Hepatocyte (in vitro differentiated cells): ENCODE measurements at regions not wholly inside any gene's neighbourhood (a gene's known extent, or its start where the extent isn't known, plus 50 kb on each side); places are given as distances from the start of the nearest gene placed in this dataset.

Source experiments
- DNase-seq: peaks from one replicate; pipeline ENCODE4 v3.0.0-alpha.2; 2016; ENCODE audit warnings: low spot score
- H2AFZ ChIP-seq: fragments of 200-600 bp; sonication (generic); 2 replicates; pipeline ENCODE4 v1.6.0; 2016; ENCODE audit warnings: antibody characterized with exemption, mild to moderate bottlenecking
- H3K27ac ChIP-seq: fragments of 200-600 bp; sonication (generic); 2 replicates; pipeline ENCODE4 v1.5.1; 2016; ENCODE audit warnings: mild to moderate bottlenecking
- H3K27me3 ChIP-seq: fragments of 200-600 bp; sonication (generic); 2 replicates; pipeline ENCODE4 v1.6.1; 2016
- H3K36me3 ChIP-seq: fragments of 200-600 bp; sonication (generic); replicated peaks from 2 replicates; pipeline ENCODE4 v1.5.1; 2016; ENCODE audit warnings: low read depth; ENCODE audit not compliant: insufficient read depth
- H3K4me1 ChIP-seq: fragments of 200-600 bp; sonication (generic); 2 replicates; pipeline ENCODE4 v1.5.1; 2016; ENCODE audit warnings: mild to moderate bottlenecking, moderate library complexity; ENCODE audit not compliant: insufficient read depth
- H3K4me2 ChIP-seq: fragments of 200-600 bp; sonication (generic); 2 replicates; pipeline ENCODE4 v1.6.0; 2016
- H3K4me3 ChIP-seq: fragments of 200-600 bp; sonication (generic); 2 replicates; pipeline ENCODE4 v1.5.1; 2016; ENCODE audit warnings: mild to moderate bottlenecking
- H3K79me2 ChIP-seq: fragments of 200-600 bp; sonication (generic); 2 replicates; pipeline ENCODE4 v1.6.0; 2017; ENCODE audit warnings: mild to moderate bottlenecking
- H3K9me2 ChIP-seq: fragments of 200-600 bp; sonication (generic); replicated peaks from 2 replicates; pipeline ENCODE4 v1.6.0; 2017; ENCODE audit warnings: mild to moderate bottlenecking; ENCODE audit not compliant: insufficient read depth
- H3K9me3 ChIP-seq: fragments of 200-600 bp; sonication (generic); 2 replicates; pipeline ENCODE4 v1.5.1; 2016; ENCODE audit warnings: low read depth, mild to moderate bottlenecking
- H4K20me1 ChIP-seq: fragments of 200-600 bp; sonication (generic); 2 replicates; pipeline ENCODE4 v1.6.0; 2016; ENCODE audit warnings: mild to moderate bottlenecking; ENCODE audit not compliant: insufficient read depth, poor library complexity, severe bottlenecking
- EZH2 ChIP-seq: fragments of 200-600 bp; sonication (generic); IDR thresholded peaks from 2 replicates; pipeline ENCODE4 v1.6.1; 2016; ENCODE audit warnings: antibody characterized with exemption, mild to moderate bottlenecking, borderline replicate concordance
- EZH2phosphoT487 ChIP-seq: fragments of 200-600 bp; sonication (generic); IDR thresholded peaks from one replicate; pipeline ENCODE4 v1.6.1; 2018; ENCODE audit warnings: antibody characterized with exemption, mild to moderate bottlenecking, low read depth, moderate library complexity; ENCODE audit not compliant: unreplicated experiment, severe bottlenecking
- WGBS: methylation state at CpG from one replicate; pipeline ENCODE4 v1.1.6; 2016; ENCODE audit warnings: low lambda C conversion rate; ENCODE audit errors: missing lambda C conversion rate; 5-methylcytosine and 5-hydroxymethylcytosine counted together
- TF ChIP-seq, protein P1 (sequence below): fragments of 200-600 bp; sonication (generic); IDR thresholded peaks from 2 replicates; pipeline ENCODE4 v1.5.1; 2016; ENCODE audit warnings: antibody characterized with exemption, mild to moderate bottlenecking; ENCODE audit not compliant: poor library complexity

GRCh38 chr11:128135451-128135850, 451.9 kb downstream of the ETS1 start:
- no peaks in the 10 kb centered on the region for H3K79me2 ChIP-seq
- 68% methylated on average over 2 of the region's 2 CpGs for WGBS
- DNase-seq: no peak
- H2AFZ ChIP-seq: no peak overlapping the region
- H3K9me2 ChIP-seq: no peaks in the 10 kb centered on the region
- H3K4me2 ChIP-seq: no peak overlapping the region
- TF ChIP-seq EZH2 (no peak), EZH2phosphoT487 (no peak)
- H3K4me3 ChIP-seq: no peak overlapping the region
- H4K20me1 ChIP-seq: no peaks in the 10 kb centered on the region
- H3K9me3 ChIP-seq: no peaks in the 10 kb centered on the region
- H3K36me3 ChIP-seq: no peaks in the 10 kb centered on the region
- no peaks in the 10 kb centered on the region for H3K4me1 ChIP-seq
- no peak overlapping the region for H3K27ac ChIP-seq
- no peaks in the 10 kb centered on the region for H3K27me3 ChIP-seq

GRCh38 chr11:128133501-128133900, 453.9 kb downstream of the ETS1 start:
- Histone ChIP-seq H3K4me2 (no peak overlapping the region), H3K27me3 (no peaks in the 10 kb centered on the region), H3K9me3 (no peaks in the 10 kb centered on the region), H3K79me2 (no peaks in the 10 kb centered on the region), H2AFZ (no peak overlapping the region), H3K4me3 (no peak overlapping the region), H3K9me2 (no peaks in the 10 kb centered on the region), H3K4me1 (no peaks in the 10 kb centered on the region), H4K20me1 (no peaks in the 10 kb centered on the region), H3K36me3 (no peaks in the 10 kb centered on the region), H3K27ac (no peak overlapping the region)
- WGBS: 39% methylated on average over 3 of the region's 3 CpGs
- no peak for DNase-seq
- no peak for TF ChIP-seq EZH2

- Histone ChIP-seq H3K9me2 (no peaks in the 10 kb centered on the region), H3K9me3 (no peaks in the 10 kb centered on the region), H3K4me2 (no peak overlapping the region), H3K27ac (no peak overlapping the region), H2AFZ (no peak overlapping the region), H4K20me1 (no peaks in the 10 kb centered on the region), H3K27me3 (no peaks in the 10 kb centered on the region), H3K4me1 (no peaks in the 10 kb centered on the region), H3K36me3 (no peaks in the 10 kb centered on the region), H3K79me2 (no peaks in the 10 kb centered on the region), H3K4me3 (no peak overlapping the region)
- no peak for DNase-seq
- TF ChIP-seq EZH2phosphoT487 (no peak), EZH2 (no peak)
- TF ChIP-seq, protein P1, sequence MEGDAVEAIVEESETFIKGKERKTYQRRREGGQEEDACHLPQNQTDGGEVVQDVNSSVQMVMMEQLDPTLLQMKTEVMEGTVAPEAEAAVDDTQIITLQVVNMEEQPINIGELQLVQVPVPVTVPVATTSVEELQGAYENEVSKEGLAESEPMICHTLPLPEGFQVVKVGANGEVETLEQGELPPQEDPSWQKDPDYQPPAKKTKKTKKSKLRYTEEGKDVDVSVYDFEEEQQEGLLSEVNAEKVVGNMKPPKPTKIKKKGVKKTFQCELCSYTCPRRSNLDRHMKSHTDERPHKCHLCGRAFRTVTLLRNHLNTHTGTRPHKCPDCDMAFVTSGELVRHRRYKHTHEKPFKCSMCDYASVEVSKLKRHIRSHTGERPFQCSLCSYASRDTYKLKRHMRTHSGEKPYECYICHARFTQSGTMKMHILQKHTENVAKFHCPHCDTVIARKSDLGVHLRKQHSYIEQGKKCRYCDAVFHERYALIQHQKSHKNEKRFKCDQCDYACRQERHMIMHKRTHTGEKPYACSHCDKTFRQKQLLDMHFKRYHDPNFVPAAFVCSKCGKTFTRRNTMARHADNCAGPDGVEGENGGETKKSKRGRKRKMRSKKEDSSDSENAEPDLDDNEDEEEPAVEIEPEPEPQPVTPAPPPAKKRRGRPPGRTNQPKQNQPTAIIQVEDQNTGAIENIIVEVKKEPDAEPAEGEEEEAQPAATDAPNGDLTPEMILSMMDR: no peak
Measured at GRCh38 chr11:128130052-128130451, 457.3 kb downstream of the ETS1 start.

DNA sequence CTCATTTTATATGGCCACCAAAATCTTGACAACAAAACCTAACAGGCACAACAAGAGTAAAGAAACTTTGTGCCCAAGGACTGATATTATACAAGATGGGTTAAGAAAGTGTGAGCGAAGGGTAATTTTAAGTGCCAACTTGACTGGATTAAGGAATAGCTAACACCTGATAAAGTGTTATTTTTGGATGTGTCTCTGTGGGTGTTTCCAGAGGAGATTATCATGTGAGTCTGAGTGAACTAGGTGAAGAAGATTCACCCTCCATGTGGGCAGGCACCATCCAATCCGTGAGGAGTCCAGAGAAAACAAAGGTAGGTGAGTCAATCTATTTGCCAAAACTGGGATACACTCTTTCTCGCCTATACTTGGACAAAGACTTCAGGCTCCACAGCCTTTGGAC, 461.6 kb downstream of the ETS1 start:
- Histone ChIP-seq H3K4me3 (no peak overlapping the region), H2AFZ (no peak overlapping the region), H3K4me1 (no peaks in the 10 kb centered on the region), H3K27me3 (no peaks in the 10 kb centered on the region), H3K9me3 (no peaks in the 10 kb centered on the region), H3K79me2 (no peaks in the 10 kb centered on the region), H3K4me2 (no peak overlapping the region), H3K36me3 (no peaks in the 10 kb centered on the region), H4K20me1 (no peaks in the 10 kb centered on the region), H3K27ac (no peak overlapping the region), H3K9me2 (no peaks in the 10 kb centered on the region)
- DNase-seq: no peak
- 98% methylated on average over 3 of the region's 3 CpGs for WGBS
- TF ChIP-seq EZH2phosphoT487 (no peak), EZH2 (no peak)
- TF ChIP-seq, protein P1: no peak

GRCh38 chr11:128116885-128117284, 470.5 kb downstream of the ETS1 start:
- H3K27me3 ChIP-seq: no peaks in the 10 kb centered on the region
- H3K4me1 ChIP-seq: peaks cover 3% of the 10 kb centered on the region
- H3K36me3 ChIP-seq: no peaks in the 10 kb centered on the region
- no peaks in the 10 kb centered on the region for H3K79me2 ChIP-seq
- H3K4me3 ChIP-seq: no peak overlapping the region
- H2AFZ ChIP-seq: no peak overlapping the region
- TF ChIP-seq EZH2 (no peak), EZH2phosphoT487 (no peak)
- TF ChIP-seq, protein P1: no peak
- H4K20me1 ChIP-seq: no peaks in the 10 kb centered on the region
- no peaks in the 10 kb centered on the region for H3K9me2 ChIP-seq
- peak overlapping the region; percentile 35 for H3K4me2 ChIP-seq
- H3K9me3 ChIP-seq: no peaks in the 10 kb centered on the region
- DNase-seq: no peak
- WGBS: 62% methylated on average over 7 of the region's 7 CpGs
- H3K27ac ChIP-seq: no peak overlapping the region
